ENCODE measurements at regions not wholly inside any gene's neighbourhood (a gene's known extent, or its start where the extent isn't known, plus 50 kb on each side); places are given as distances from the start of the nearest gene placed in this dataset.

DNA sequence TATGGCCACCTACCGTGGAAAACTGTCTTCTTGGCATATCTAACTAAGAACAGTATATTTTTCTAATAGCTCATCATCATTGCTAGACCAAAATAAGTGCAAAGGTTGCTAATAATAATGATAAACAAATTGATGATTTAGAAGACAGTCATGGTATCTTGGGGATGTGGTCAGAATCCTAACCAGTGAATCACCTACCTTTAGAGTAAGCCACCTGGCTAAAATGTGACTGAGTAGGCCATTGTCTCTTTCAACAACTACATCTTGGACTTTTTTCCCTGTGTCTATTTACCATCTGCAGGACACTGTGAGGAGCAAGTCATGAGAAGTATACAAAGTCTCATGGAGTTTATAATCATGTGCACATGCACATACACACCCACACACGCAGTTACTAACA lies 273.5 kb upstream of the SEMA6D start:
- no peak overlapping the region for H2BK12ac ChIP-seq (ENCODE audit: insufficient read length, low read depth, low read length)
- Mint-ChIP-seq H3K27ac (no peak overlapping the region), H3K4me3 (no peak overlapping the region), H3K4me1 (peaks cover 16 to 17% of the 10 kb centered on the region in 2 experiments), H3K9me3 (peaks cover 4 to 9% of the 10 kb centered on the region in 2 experiments; a peak in 3 of 5 replicates), H3K27me3 (ENCODE audit: low read depth) (no peaks in the 10 kb centered on the region), H3K36me3 (ENCODE audit: insufficient read depth in 1 of 3, low read depth in 3 of 3) (peaks cover 0 to 6% (median 0%) of the 10 kb centered on the region in 3 experiments; a peak in 3 of 7 replicates)
- no peak overlapping the region for H2AK5ac ChIP-seq (ENCODE audit: insufficient read length, low read length)
- no peak overlapping the region for H2BK20ac ChIP-seq (ENCODE audit: low read depth, low read length, poor library complexity, severe bottlenecking)
- H3K27ac ChIP-seq (ENCODE audit: insufficient read length, low read depth, low read length): no peak overlapping the region
- H3K56ac ChIP-seq (ENCODE audit: insufficient read length, low read depth, low read length): no peak overlapping the region
- no peak overlapping the region for H3K9ac ChIP-seq (ENCODE audit: extremely low read depth, insufficient read length, low read length)
- no peak overlapping the region for H2BK120ac ChIP-seq (ENCODE audit: low read depth, low read length, poor library complexity, severe bottlenecking)
- H2BK15ac ChIP-seq (ENCODE audit: low read depth, low read length): no peak overlapping the region
- no peak overlapping the region for H2AFZ ChIP-seq (ENCODE audit: low read length)
- no peak overlapping the region for H4K5ac ChIP-seq (ENCODE audit: insufficient read length, low read depth, low read length)
- no peak overlapping the region for H2BK5ac ChIP-seq (ENCODE audit: insufficient read length, low read length)
- no CpG with 5 or more reads among the region's 2 CpGs for WGBS (ENCODE audit: extremely low coverage, insufficient read length, low lambda C conversion rate)
- no peak overlapping the region for H3K4ac ChIP-seq (ENCODE audit: low read depth, low read length)
- no peak overlapping the region for H4K8ac ChIP-seq (replicated peaks; ENCODE audit: insufficient read length, low read depth, low read length)
- H3K9me3 ChIP-seq (ENCODE audit: control insufficient read depth, low read depth, low read length): no peaks in the 10 kb centered on the region
- TF ChIP-seq, protein P1, sequence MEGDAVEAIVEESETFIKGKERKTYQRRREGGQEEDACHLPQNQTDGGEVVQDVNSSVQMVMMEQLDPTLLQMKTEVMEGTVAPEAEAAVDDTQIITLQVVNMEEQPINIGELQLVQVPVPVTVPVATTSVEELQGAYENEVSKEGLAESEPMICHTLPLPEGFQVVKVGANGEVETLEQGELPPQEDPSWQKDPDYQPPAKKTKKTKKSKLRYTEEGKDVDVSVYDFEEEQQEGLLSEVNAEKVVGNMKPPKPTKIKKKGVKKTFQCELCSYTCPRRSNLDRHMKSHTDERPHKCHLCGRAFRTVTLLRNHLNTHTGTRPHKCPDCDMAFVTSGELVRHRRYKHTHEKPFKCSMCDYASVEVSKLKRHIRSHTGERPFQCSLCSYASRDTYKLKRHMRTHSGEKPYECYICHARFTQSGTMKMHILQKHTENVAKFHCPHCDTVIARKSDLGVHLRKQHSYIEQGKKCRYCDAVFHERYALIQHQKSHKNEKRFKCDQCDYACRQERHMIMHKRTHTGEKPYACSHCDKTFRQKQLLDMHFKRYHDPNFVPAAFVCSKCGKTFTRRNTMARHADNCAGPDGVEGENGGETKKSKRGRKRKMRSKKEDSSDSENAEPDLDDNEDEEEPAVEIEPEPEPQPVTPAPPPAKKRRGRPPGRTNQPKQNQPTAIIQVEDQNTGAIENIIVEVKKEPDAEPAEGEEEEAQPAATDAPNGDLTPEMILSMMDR (conservative IDR thresholded peaks at IDR 0.05): no peak
- no peak overlapping the region for H3K18ac ChIP-seq (ENCODE audit: insufficient read length, low read depth, low read length)
- H3K79me1 ChIP-seq (ENCODE audit: insufficient read depth, low read depth, low read length, poor library complexity, severe bottlenecking): no peaks in the 10 kb centered on the region
- no peak overlapping the region for H3K23ac ChIP-seq (ENCODE audit: insufficient read length, low read depth, low read length)
- H4K91ac ChIP-seq (ENCODE audit: insufficient read length, low read depth, low read length): no peak overlapping the region
- H3K4me2 ChIP-seq (ENCODE audit: insufficient read depth, insufficient read length, low read length): no peak overlapping the region
- no peak for DNase-seq
- H4K20me1 ChIP-seq (ENCODE audit: control insufficient read depth, insufficient read depth, insufficient read length): no peaks in the 10 kb centered on the region
- no peak overlapping the region for H3K14ac ChIP-seq (ENCODE audit: insufficient read depth, low read length)
- no peaks in the 10 kb centered on the region; the same call in 1 of the 2 replicates for H3K4me1 ChIP-seq (ENCODE audit: insufficient read depth, low read length)
- H3K27me3 ChIP-seq (ENCODE audit: insufficient read depth, low read length): no peaks in the 10 kb centered on the region
- no peak overlapping the region for H3T11ph ChIP-seq (ENCODE audit: low read length)
- no peaks in the 10 kb centered on the region for H3K79me2 ChIP-seq (ENCODE audit: insufficient read depth, low read length)
- no peaks in the 10 kb centered on the region for H3K23me2 ChIP-seq (ENCODE audit: insufficient read length, low read depth, low read length, poor library complexity, severe bottlenecking)

All from H9 (cell line).